GM18909 (cell line): ENCODE measurements at regions not wholly inside any gene's neighbourhood (a gene's known extent, or its start where the extent isn't known, plus 50 kb on each side); places are given as distances from the start of the nearest gene placed in this dataset.

Source experiments
- ATAC-seq: cut with Tn5 transposase; IDR thresholded peaks from one replicate; pipeline ENCODE4 v1.9.1; 2021; ENCODE audit warnings: mild to moderate bottlenecking; ENCODE audit not compliant: unreplicated experiment, poor library complexity

GRCh38 chr1:163712321-163712720 lies 390.6 kb downstream of the NUF2 start:
- no peak for ATAC-seq

- no peak for ATAC-seq
Observed at GRCh38 chr1:163720294-163720693, 398.5 kb downstream of the NUF2 start.

GRCh38 chr1:163725551-163725950 lies 403.8 kb downstream of the NUF2 start:
- ATAC-seq, result no peak

- no peak for ATAC-seq
Observed at GRCh38 chr1:163730411-163730821, 408.7 kb downstream of the NUF2 start.

- ATAC-seq, result no peak
Observed at GRCh38 chr1:163737261-163737660, 415.5 kb downstream of the NUF2 start.

GRCh38 chr1:163744301-163744887 lies 422.6 kb downstream of the NUF2 start:
- ATAC-seq, result no peak

GRCh38 chr1:163745204-163745603 lies 423.4 kb downstream of the NUF2 start:
- no peak for ATAC-seq

- no peak for ATAC-seq
Observed at GRCh38 chr1:163747261-163747660, 425.5 kb downstream of the NUF2 start.

- ATAC-seq, result no peak
Observed at GRCh38 chr1:163747855-163748254, 426.1 kb downstream of the NUF2 start.

GRCh38 chr1:163758977-163759670 lies 437.4 kb downstream of the NUF2 start:
- no peak for ATAC-seq

GRCh38 chr1:163761898-163762297 lies 440.1 kb downstream of the NUF2 start:
- no peak for ATAC-seq

GRCh38 chr1:163766257-163766918 lies 444.6 kb downstream of the NUF2 start:
- no peak for ATAC-seq

GRCh38 chr1:163768576-163768975 lies 446.8 kb downstream of the NUF2 start:
- no peak for ATAC-seq

GRCh38 chr1:163770265-163770664 lies 448.5 kb downstream of the NUF2 start:
- no peak for ATAC-seq

- ATAC-seq, result no peak
Observed at GRCh38 chr1:163771637-163772036, 449.9 kb downstream of the NUF2 start.

GRCh38 chr1:163772246-163772645 lies 450.5 kb downstream of the NUF2 start:
- no peak for ATAC-seq

- no peak for ATAC-seq
Observed at GRCh38 chr1:163773396-163773795, 451.6 kb downstream of the NUF2 start.

- ATAC-seq, result no peak
Observed at GRCh38 chr1:163774401-163774945, 452.7 kb downstream of the NUF2 start.

- ATAC-seq, result no peak
Observed at GRCh38 chr1:163774978-163775620, 453.3 kb downstream of the NUF2 start.

GRCh38 chr1:163777205-163777604 lies 455.5 kb downstream of the NUF2 start:
- ATAC-seq, result no peak

- no peak for ATAC-seq
Observed at GRCh38 chr1:163781146-163781545, 459.4 kb downstream of the NUF2 start.
